Thymus (tissue), 11 donors: ENCODE measurements at regions not wholly inside any gene's neighbourhood (a gene's known extent, or its start where the extent isn't known, plus 50 kb on each side); places are given as distances from the start of the nearest gene placed in this dataset.

Experiments used
- DNase-seq, 9 donors: peaks; one replicate each; pipeline ENCODE4 v3.0.0-alpha.2; 2013; ENCODE audit warnings: low spot score in 9 of 9, low read depth in 6 of 9, missing footprints in 1 of 9
- H3K27ac ChIP-seq, 2 donors: one replicate each; pipeline ENCODE4 v1.5.1; 2013; ENCODE audit warnings: control low read depth in 1 of 2, low read depth in 1 of 2, low read length in 1 of 2, mild to moderate bottlenecking in 1 of 2, moderate library complexity in 1 of 2
- H3K27me3 ChIP-seq, 2 donors: one replicate each; pipeline ENCODE4 v1.5.1; 2013; ENCODE audit warnings: low read length in 1 of 2; ENCODE audit not compliant: control insufficient read depth in 2 of 2, insufficient read depth in 1 of 2
- H3K36me3 ChIP-seq, 2 donors: one replicate each; pipeline ENCODE4 v1.5.1; 2013; ENCODE audit warnings: low read length in 1 of 2, mild to moderate bottlenecking in 1 of 2, moderate library complexity in 1 of 2; ENCODE audit not compliant: control insufficient read depth in 2 of 2, insufficient read depth in 2 of 2
- H3K4me1 ChIP-seq, 2 donors: one replicate each; pipeline ENCODE4 v1.5.1; 2013; ENCODE audit warnings: low read length in 2 of 2; ENCODE audit not compliant: control insufficient read depth in 2 of 2, insufficient read depth in 2 of 2
- H3K4me3 ChIP-seq, 2 donors: one replicate each; pipeline ENCODE4 v1.5.1; 2013; ENCODE audit warnings: low read length in 2 of 2, control low read depth in 1 of 2, mild to moderate bottlenecking in 1 of 2
- H3K9me3 ChIP-seq, 2 donors: one replicate each; pipeline ENCODE4 v1.5.1; 2013; ENCODE audit warnings: low read length in 1 of 2, mild to moderate bottlenecking in 1 of 2; ENCODE audit not compliant: control insufficient read depth in 2 of 2, insufficient read depth in 1 of 2
- WGBS: extraction: QIAGEN DNeasy Blood & Tissue Kit; methylation state at CpG from one replicate; pipeline ENCODE4 v1.1.7; 2013; 5-methylcytosine and 5-hydroxymethylcytosine counted together
- donor health status: healthy.

DNA sequence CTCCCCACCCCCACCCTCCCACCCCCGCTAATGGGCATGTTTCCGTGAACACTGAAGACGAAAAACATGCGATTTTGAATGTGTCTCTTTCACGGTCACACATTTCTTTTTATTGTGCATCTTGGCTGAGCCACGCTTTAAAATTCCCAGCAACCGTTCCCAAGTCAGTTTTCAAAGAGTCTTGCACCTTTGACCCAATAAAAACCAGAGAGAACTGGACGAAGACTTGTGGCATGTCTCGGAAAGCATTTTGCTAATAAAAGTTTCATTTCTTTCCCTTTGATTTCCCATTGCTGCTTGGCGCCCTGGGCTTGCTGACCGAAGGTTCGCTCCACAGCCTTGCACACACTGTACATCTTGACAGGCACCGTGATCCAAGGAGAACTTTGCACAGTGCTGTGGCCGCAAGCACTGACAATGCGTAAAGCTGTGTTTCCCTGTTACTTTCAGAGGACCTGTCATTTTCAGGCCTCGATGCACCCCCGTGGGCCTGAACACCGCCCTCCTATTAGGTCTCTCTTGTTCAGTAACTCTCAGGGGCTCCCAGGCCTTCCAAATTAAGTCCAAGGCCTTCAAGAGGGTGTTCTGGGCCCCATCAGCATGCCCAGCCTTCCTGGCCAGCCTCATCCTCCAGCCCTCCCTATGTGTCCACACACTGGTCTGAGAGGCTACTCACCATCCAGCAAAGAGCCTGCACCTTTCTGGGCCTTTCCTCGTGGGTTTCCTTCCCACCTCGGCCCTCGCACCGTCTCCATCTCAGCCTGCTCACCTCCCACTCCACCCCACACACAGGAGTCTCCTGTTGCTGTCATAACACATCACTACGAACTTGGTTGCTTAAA lies 63.4 kb upstream of the DIO3 start:
- Histone ChIP-seq H3K4me1 (no peaks in the 10 kb centered on the region), H3K27ac (no peak overlapping the region), H3K27me3 (peaks cover 0 to 41% of the 10 kb centered on the region in 2 donors), H3K36me3 (no peaks in the 10 kb centered on the region), H3K9me3 (no peaks in the 10 kb centered on the region), H3K4me3 (no peak overlapping the region)
- no peak for DNase-seq
- 93% methylated on average over 23 of the region's 23 CpGs for WGBS

GRCh38 chr14:101498526-101498860 lies 62.8 kb upstream of the DIO3 start:
- Histone ChIP-seq H3K9me3 (peaks cover 0 to under 1% of the 10 kb centered on the region in 2 donors), H3K36me3 (no peaks in the 10 kb centered on the region), H3K27me3 (peaks cover 0 to 41% of the 10 kb centered on the region in 2 donors), H3K4me3 (no peak overlapping the region), H3K27ac (no peak overlapping the region), H3K4me1 (no peaks in the 10 kb centered on the region)
- 94% methylated on average over 6 of the region's 6 CpGs for WGBS
- DNase-seq: no peak

- peaks cover 0 to 41% of the 10 kb centered on the region in 2 donors for H3K27me3 ChIP-seq
- DNase-seq: no peak
These were observed 62.2 kb upstream of the DIO3 start for GRCh38 chr14:101499080-101499479.

DNA sequence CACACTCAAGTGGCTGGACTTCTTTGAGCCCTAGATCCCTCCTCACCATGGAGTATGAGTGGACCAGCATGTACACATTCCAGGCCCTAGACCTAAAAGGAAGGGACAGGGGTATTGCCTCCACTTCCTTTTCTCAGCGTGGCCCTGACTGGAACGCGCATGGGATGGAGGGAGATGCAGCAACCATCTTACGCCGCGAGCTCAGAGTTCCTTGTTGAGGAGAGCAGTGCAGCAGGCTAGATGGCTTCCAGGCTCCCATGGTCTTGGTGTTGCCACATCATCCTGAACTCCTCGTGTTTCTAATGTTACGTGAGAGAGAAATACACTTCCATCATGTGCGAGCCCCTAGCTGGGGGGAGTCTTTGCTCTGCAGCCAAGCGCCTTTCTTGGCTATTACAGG lies 61.8 kb upstream of the DIO3 start:
- Histone ChIP-seq H3K36me3 (no peaks in the 10 kb centered on the region), H3K27ac (no peak overlapping the region), H3K27me3 (peaks cover 0 to 41% of the 10 kb centered on the region in 2 donors), H3K4me3 (no peak overlapping the region), H3K4me1 (no peaks in the 10 kb centered on the region), H3K9me3 (peaks cover 0 to 4% of the 10 kb centered on the region in 2 donors)
- DNase-seq: no peak
- 96% methylated on average over 10 of the region's 10 CpGs for WGBS

More at GRCh38 chr14:101499080-101499479, 62.2 kb upstream of the DIO3 start:
- Histone ChIP-seq H3K4me3 (no peak overlapping the region), H3K9me3 (peaks cover 0 to 4% of the 10 kb centered on the region in 2 donors), H3K36me3 (no peaks in the 10 kb centered on the region), H3K4me1 (no peaks in the 10 kb centered on the region), H3K27ac (no peak overlapping the region)
- 71% methylated on average over 11 of the region's 11 CpGs for WGBS

GRCh38 chr14:101500061-101500460 lies 61.2 kb upstream of the DIO3 start:
- peaks cover 0 to 4% of the 10 kb centered on the region in 2 donors for H3K9me3 ChIP-seq
- 84% methylated on average over 7 of the region's 7 CpGs for WGBS
- H3K27ac ChIP-seq: no peak overlapping the region
- H3K27me3 ChIP-seq: peaks cover 0 to 38% of the 10 kb centered on the region in 2 donors
- H3K4me1 ChIP-seq: no peaks in the 10 kb centered on the region
- DNase-seq: no peak
- no peaks in the 10 kb centered on the region for H3K36me3 ChIP-seq
- no peak overlapping the region for H3K4me3 ChIP-seq

DNA sequence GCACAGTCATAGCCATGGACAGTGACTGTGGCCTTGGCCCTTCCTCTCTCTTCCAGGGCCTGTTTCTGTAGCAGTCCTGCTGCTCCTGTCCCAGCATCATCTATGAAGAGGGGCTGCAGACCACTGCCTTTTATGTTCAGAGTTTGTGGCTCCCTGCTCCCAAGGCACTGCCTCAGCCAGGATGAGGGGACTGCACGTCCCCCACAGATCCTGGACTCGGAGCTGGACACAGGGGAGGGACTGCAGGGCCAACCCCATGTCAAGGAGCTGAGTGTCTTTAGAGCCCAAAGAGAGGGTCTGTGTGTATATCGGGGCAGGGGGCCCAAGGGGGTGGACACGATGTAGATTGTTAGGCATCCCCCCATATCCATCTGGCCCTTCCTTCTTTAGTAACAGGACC lies 60.6 kb upstream of the DIO3 start:
- DNase-seq: no peak
- Histone ChIP-seq H3K27ac (no peak overlapping the region), H3K4me3 (no peak overlapping the region), H3K36me3 (no peaks in the 10 kb centered on the region), H3K27me3 (peaks cover 0 to 37% of the 10 kb centered on the region in 2 donors), H3K9me3 (peaks cover 0 to 4% of the 10 kb centered on the region in 2 donors), H3K4me1 (no peaks in the 10 kb centered on the region)
- 94% methylated on average over 4 of the region's 4 CpGs for WGBS

DNA sequence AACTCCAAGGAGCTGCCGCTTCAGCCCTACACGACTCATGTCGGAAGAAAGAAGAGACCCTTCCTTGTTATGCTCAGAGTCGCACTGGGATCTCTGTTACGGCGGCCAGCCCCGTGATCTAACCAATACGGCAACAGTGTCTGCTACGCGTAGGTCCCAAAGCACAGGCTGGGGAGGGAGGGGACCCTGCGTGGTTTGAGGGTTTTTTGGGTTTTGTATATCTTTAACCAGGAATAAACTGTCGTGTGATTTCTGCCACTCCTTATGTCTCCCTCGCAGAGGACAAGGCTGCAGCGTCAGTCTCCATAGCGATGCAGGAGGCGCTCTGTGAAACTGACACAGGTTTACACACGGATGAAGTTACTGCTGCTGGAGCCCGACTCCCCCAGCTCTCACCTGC lies 60.0 kb upstream of the DIO3 start:
- H3K27me3 ChIP-seq: peaks cover 0 to 33% of the 10 kb centered on the region in 2 donors
- no peak overlapping the region for H3K27ac ChIP-seq
- H3K4me3 ChIP-seq: no peak overlapping the region
- no peaks in the 10 kb centered on the region for H3K4me1 ChIP-seq
- H3K9me3 ChIP-seq: peaks cover 0 to 4% of the 10 kb centered on the region in 2 donors
- 68% methylated on average over 18 of the region's 18 CpGs for WGBS
- H3K36me3 ChIP-seq: no peaks in the 10 kb centered on the region
- DNase-seq: no peak

GRCh38 chr14:101501858-101502615 lies 59.3 kb upstream of the DIO3 start:
- H3K4me1 ChIP-seq: no peaks in the 10 kb centered on the region
- DNase-seq: no peak
- no peak overlapping the region for H3K4me3 ChIP-seq
- no peak overlapping the region for H3K27ac ChIP-seq
- H3K36me3 ChIP-seq: no peaks in the 10 kb centered on the region
- WGBS: 82% methylated on average over 15 of the region's 15 CpGs
- H3K9me3 ChIP-seq: peaks cover 0 to 4% of the 10 kb centered on the region in 2 donors
- peaks cover 0 to 26% of the 10 kb centered on the region in 2 donors for H3K27me3 ChIP-seq

GRCh38 chr14:101502761-101503392 lies 58.4 kb upstream of the DIO3 start:
- DNase-seq: no peak
- WGBS: 95% methylated on average over 18 of the region's 18 CpGs
- Histone ChIP-seq H3K9me3 (peaks cover 0 to 4% of the 10 kb centered on the region in 2 donors), H3K27ac (no peak overlapping the region), H3K4me1 (no peaks in the 10 kb centered on the region), H3K4me3 (no peak overlapping the region), H3K27me3 (peaks cover 0 to 22% of the 10 kb centered on the region in 2 donors), H3K36me3 (no peaks in the 10 kb centered on the region)
